ENCODE measurements at regions not wholly inside any gene's neighbourhood (a gene's known extent, or its start where the extent isn't known, plus 50 kb on each side); places are given as distances from the start of the nearest gene placed in this dataset.

- no peaks in the 10 kb centered on the region for H3K36me3 ChIP-seq
Measured at GRCh38 chr6:73968221-73968757, 272.3 kb downstream of the CD109 start.

GRCh38 chr6:73965539-73966029 lies 269.6 kb downstream of the CD109 start:
- no peak for TF ChIP-seq POLR2A (IDR thresholded peaks at IDR 0.05)
- no peak for TF ChIP-seq CTCF (IDR thresholded peaks at IDR 0.05)
- H3K36me3 ChIP-seq: no peaks in the 10 kb centered on the region
- H3K4me3 ChIP-seq: no peak overlapping the region
- intact Hi-C loops (cut with DNase I): no loop called here
- H3K4me1 ChIP-seq: no peaks in the 10 kb centered on the region
- no peaks in the 10 kb centered on the region for H3K27me3 ChIP-seq
- WGBS, 2 donors: 57 to 82% methylated on average over 1 of the region's 1 CpG
- H3K27ac ChIP-seq: no peak overlapping the region
- DNase-seq: no peak
- no peaks in the 10 kb centered on the region for H3K9me3 ChIP-seq

More at GRCh38 chr6:73968221-73968757, 272.3 kb downstream of the CD109 start:
- TF ChIP-seq POLR2A (IDR thresholded peaks at IDR 0.05): no peak
- TF ChIP-seq CTCF (IDR thresholded peaks at IDR 0.05): no peak
- Histone ChIP-seq H3K27me3 (no peaks in the 10 kb centered on the region), H3K4me1 (no peaks in the 10 kb centered on the region), H3K9me3 (no peaks in the 10 kb centered on the region), H3K4me3 (no peak overlapping the region), H3K27ac (no peak overlapping the region)
- WGBS, 2 donors: 49 to 56% methylated on average over 2 of the region's 2 CpGs
- DNase-seq: no peak
- intact Hi-C loops (cut with DNase I): no loop called here

GRCh38 chr6:73964241-73964854 lies 268.3 kb downstream of the CD109 start:
- no peak overlapping the region for H3K4me3 ChIP-seq
- 56 to 72% methylated on average over 2 of the region's 2 CpGs for WGBS, 2 donors
- DNase-seq: no peak
- no peak for TF ChIP-seq CTCF (IDR thresholded peaks at IDR 0.05)
- TF ChIP-seq POLR2A (IDR thresholded peaks at IDR 0.05): no peak
- no peaks in the 10 kb centered on the region for H3K27me3 ChIP-seq
- no peaks in the 10 kb centered on the region for H3K4me1 ChIP-seq
- no peak overlapping the region for H3K27ac ChIP-seq
- no peaks in the 10 kb centered on the region for H3K9me3 ChIP-seq
- H3K36me3 ChIP-seq: no peaks in the 10 kb centered on the region
- intact Hi-C loops (cut with DNase I): no loop called here

GRCh38 chr6:73962884-73963283 lies 266.9 kb downstream of the CD109 start:
- no peak for DNase-seq
- 88 to 98% methylated on average over 3 of the region's 3 CpGs for WGBS, 2 donors
- H3K4me1 ChIP-seq: no peaks in the 10 kb centered on the region
- TF ChIP-seq POLR2A (IDR thresholded peaks at IDR 0.05) (no peak), CTCF (IDR thresholded peaks at IDR 0.05) (no peak)
- H3K27ac ChIP-seq: no peak overlapping the region
- H3K27me3 ChIP-seq: no peaks in the 10 kb centered on the region
- no peaks in the 10 kb centered on the region for H3K9me3 ChIP-seq
- H3K36me3 ChIP-seq: no peaks in the 10 kb centered on the region
- H3K4me3 ChIP-seq: no peak overlapping the region
- intact Hi-C loops (cut with DNase I): no loop called here

GRCh38 chr6:73956305-73956704 lies 260.3 kb downstream of the CD109 start:
- 47 to 58% methylated on average over 1 of the region's 1 CpG for WGBS, 2 donors
- no peak for DNase-seq
- intact Hi-C loops (cut with DNase I): no loop called here
- Histone ChIP-seq H3K4me1 (peaks cover 0 to 4% (median 0%) of the 10 kb centered on the region in 3 donors), H3K36me3 (no peaks in the 10 kb centered on the region), H3K27ac (no peak overlapping the region), H3K27me3 (no peaks in the 10 kb centered on the region), H3K9me3 (no peaks in the 10 kb centered on the region), H3K4me3 (no peak overlapping the region)
- TF ChIP-seq POLR2A (IDR thresholded peaks at IDR 0.05) (no peak), CTCF (IDR thresholded peaks at IDR 0.05) (no peak)
